IPS-NIHi11 (cell line): ENCODE measurements at regions not wholly inside any gene's neighbourhood (a gene's known extent, or its start where the extent isn't known, plus 50 kb on each side); places are given as distances from the start of the nearest gene placed in this dataset.
A peak's percentile ranks its signal among the peaks of the same experiment; 100 is the strongest.

Experiments used
- DNase-seq: peaks from one replicate; pipeline ENCODE4 v3.0.0; 2012; ENCODE audit warnings: mixed read lengths, low spot score

GRCh38 chr12:18899162-18899561 lies 161.2 kb downstream of the CAPZA3 start:
- DNase-seq: no peak

GRCh38 chr12:18899678-18900317 lies 161.9 kb downstream of the CAPZA3 start:
- no peak for DNase-seq

- no peak for DNase-seq
These were observed 167.2 kb downstream of the CAPZA3 start for GRCh38 chr12:18905134-18905533.

GRCh38 chr12:18906395-18906794 lies 168.5 kb downstream of the CAPZA3 start:
- DNase-seq: no peak

- DNase-seq: no peak
These were observed 169.2 kb downstream of the CAPZA3 start for GRCh38 chr12:18907127-18907526.

- DNase-seq: no peak
These were observed 169.8 kb downstream of the CAPZA3 start for GRCh38 chr12:18907728-18908127.

GRCh38 chr12:18908191-18908590 lies 170.3 kb downstream of the CAPZA3 start:
- DNase-seq: no peak

- no peak for DNase-seq
These were observed 182.1 kb downstream of the CAPZA3 start for GRCh38 chr12:18919871-18920511.

GRCh38 chr12:18922851-18923250 lies 184.9 kb downstream of the CAPZA3 start:
- no peak for DNase-seq

- DNase-seq: no peak
These were observed 185.8 kb downstream of the CAPZA3 start for GRCh38 chr12:18923721-18924120.

- no peak for DNase-seq
These were observed 188.3 kb downstream of the CAPZA3 start for GRCh38 chr12:18926188-18926587.

GRCh38 chr12:18932211-18932610 lies 194.3 kb downstream of the CAPZA3 start:
- DNase-seq: no peak

GRCh38 chr12:18932715-18933114 lies 194.8 kb downstream of the CAPZA3 start:
- no peak for DNase-seq

- DNase-seq: no peak
These were observed 194.1 kb upstream of the PLEKHA5 start for GRCh38 chr12:18935371-18935965.

GRCh38 chr12:18939051-18939450 lies 190.5 kb upstream of the PLEKHA5 start:
- DNase-seq: no peak

- no peak for DNase-seq
These were observed 186.9 kb upstream of the PLEKHA5 start for GRCh38 chr12:18942669-18943068.

- DNase-seq: no peak
These were observed 186.3 kb upstream of the PLEKHA5 start for GRCh38 chr12:18943200-18943599.

- DNase-seq: no peak
These were observed 183.4 kb upstream of the PLEKHA5 start for GRCh38 chr12:18946106-18946505.

- peak; percentile 31 for DNase-seq
These were observed 178.3 kb upstream of the PLEKHA5 start for GRCh38 chr12:18951218-18951617.

GRCh38 chr12:18953505-18953904 lies 176.0 kb upstream of the PLEKHA5 start:
- DNase-seq: no peak

GRCh38 chr12:18955594-18955993 lies 173.9 kb upstream of the PLEKHA5 start:
- DNase-seq: no peak

GRCh38 chr12:18965203-18965602 lies 164.3 kb upstream of the PLEKHA5 start:
- DNase-seq: no peak

GRCh38 chr12:18966954-18967353 lies 162.6 kb upstream of the PLEKHA5 start:
- DNase-seq: peak; percentile 26

GRCh38 chr12:18967814-18968213 lies 161.7 kb upstream of the PLEKHA5 start:
- DNase-seq: no peak
